Mesodermal cell (in vitro differentiated cells): ENCODE measurements at regions not wholly inside any gene's neighbourhood (a gene's known extent, or its start where the extent isn't known, plus 50 kb on each side); places are given as distances from the start of the nearest gene placed in this dataset.
"Not testable (repeated sequence)": the region's sequence is repeated elsewhere in the genome, so short reads cannot be mapped to it uniquely, and the experiment has no call there.

Source experiments
- H3K27ac ChIP-seq: 2 replicates; pipeline ENCODE4 v1.7.0; 2013; ENCODE audit warnings: mild to moderate bottlenecking, low read depth, low read length, moderate library complexity; ENCODE audit not compliant: severe bottlenecking
- H3K36me3 ChIP-seq: 2 replicates; pipeline ENCODE4 v1.7.1; 2013; ENCODE audit warnings: mild to moderate bottlenecking, low read length, moderate library complexity; ENCODE audit not compliant: control insufficient read depth, insufficient read depth
- H3K4me1 ChIP-seq: one replicate; pipeline ENCODE4 v1.7.1; 2013; ENCODE audit warnings: mild to moderate bottlenecking, low read length; ENCODE audit not compliant: insufficient read depth, control insufficient read depth, poor library complexity, severe bottlenecking
- H3K4me3 ChIP-seq: 2 replicates; pipeline ENCODE4 v1.7.0; 2013; ENCODE audit warnings: low read length, control low read depth, mild to moderate bottlenecking; ENCODE audit not compliant: insufficient read depth, poor library complexity, severe bottlenecking; ENCODE audit errors: extremely low read depth
- H3K9me3 ChIP-seq: 2 replicates; pipeline ENCODE4 v1.7.1; 2013; ENCODE audit warnings: mild to moderate bottlenecking, low read length, moderate library complexity; ENCODE audit not compliant: control insufficient read depth
- WGBS, 2 experiments: methylation state at CpG; one replicate each; pipeline ENCODE4 v1.1.5; 2013; ENCODE audit warnings: missing lambda C conversion rate in 2 of 2; ENCODE audit not compliant: insufficient coverage in 2 of 2; 5-methylcytosine and 5-hydroxymethylcytosine counted together

DNA sequence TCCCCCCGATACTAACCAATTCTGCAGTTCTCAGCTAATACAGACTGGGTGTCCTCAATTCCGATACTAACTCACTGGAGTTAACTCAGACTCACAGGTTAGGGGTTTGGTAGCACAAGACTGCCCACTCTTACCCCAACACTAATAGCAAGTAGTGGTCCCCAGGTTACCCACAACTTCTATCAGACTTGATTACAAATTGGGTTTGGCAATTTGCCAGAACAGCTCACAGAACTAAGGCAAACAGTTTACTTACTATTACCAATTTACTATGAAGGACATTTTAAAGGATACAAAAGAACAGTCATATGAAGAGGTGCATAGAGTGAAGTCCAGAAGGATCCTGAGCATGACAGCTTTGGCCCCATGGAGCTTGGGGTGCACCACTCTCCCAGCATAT, 201.8 kb upstream of the VCX start:
- Histone ChIP-seq H3K27ac (no peak overlapping the region), H3K4me3 (no peak overlapping the region), H3K9me3 (no peaks in the 10 kb centered on the region), H3K4me1 (no peaks in the 10 kb centered on the region), H3K36me3 (no peaks in the 10 kb centered on the region)
- WGBS, 2 experiments = 82% methylated on average over 2 of the region's 2 CpGs; no CpG with 5 or more reads in 1 of the 2 experiments

DNA sequence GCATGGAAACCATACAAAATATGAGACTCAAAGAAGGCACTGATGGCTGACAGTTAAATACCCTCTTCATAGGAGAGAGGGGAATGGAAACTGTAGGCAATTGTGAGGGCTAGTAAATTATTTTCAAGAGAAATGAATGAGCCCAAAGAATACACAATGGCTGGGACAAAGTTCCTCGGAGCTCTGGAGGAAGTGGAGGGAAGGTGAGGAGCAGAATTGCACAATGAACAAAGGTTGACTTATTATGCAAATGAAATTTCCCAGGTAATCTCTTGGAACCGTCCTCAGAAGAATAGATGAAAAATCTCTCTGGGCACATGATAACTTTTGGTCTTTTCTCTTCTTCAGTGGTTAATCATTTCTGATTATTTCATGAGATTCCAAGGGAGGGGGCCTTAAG, 202.6 kb upstream of the VCX start:
- WGBS, 2 experiments = 100% methylated on average over 1 of the region's 2 CpGs; no CpG with 5 or more reads in 1 of the 2 experiments
- Histone ChIP-seq H3K27ac (no peak overlapping the region), H3K9me3 (no peaks in the 10 kb centered on the region), H3K4me1 (no peaks in the 10 kb centered on the region), H3K36me3 (no peaks in the 10 kb centered on the region), H3K4me3 (no peak overlapping the region)

DNA sequence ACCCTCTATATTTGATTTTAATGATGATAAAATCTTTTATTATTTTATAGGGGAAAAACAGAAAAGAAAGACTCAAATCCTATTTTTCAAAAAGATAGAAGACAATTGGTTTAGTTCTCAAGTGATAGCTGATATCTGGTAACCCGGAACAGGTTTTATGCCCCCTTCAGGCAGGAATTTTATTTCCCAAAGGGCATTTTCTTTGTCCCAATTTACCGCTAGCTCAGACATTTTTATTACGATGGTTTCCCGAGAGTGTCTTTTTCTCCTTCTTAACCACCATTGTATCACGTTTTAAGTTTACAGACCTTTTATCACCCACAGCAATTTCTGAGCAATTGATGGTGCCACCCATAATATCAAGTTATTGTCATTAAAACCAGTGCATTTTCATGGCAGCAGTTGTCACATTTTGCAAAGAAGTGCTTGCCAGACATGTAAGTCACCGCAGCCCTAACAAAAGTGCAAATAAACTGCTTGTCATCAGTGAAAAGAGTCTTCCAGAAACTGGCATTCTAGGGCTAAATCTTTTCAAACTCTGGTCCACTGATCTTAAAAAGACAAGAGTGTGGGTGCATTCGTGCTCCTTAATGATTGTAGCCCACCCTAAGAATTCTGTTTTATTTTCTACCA, 204.8 kb upstream of the VCX start:
- Histone ChIP-seq H3K4me3 (no peak overlapping the region), H3K9me3 (no peaks in the 10 kb centered on the region), H3K4me1 (no peaks in the 10 kb centered on the region), H3K27ac (no peak overlapping the region), H3K36me3 (no peaks in the 10 kb centered on the region)
- WGBS, 2 experiments = 93 to 97% methylated on average over 6 to 7 of the region's 7 CpGs

DNA sequence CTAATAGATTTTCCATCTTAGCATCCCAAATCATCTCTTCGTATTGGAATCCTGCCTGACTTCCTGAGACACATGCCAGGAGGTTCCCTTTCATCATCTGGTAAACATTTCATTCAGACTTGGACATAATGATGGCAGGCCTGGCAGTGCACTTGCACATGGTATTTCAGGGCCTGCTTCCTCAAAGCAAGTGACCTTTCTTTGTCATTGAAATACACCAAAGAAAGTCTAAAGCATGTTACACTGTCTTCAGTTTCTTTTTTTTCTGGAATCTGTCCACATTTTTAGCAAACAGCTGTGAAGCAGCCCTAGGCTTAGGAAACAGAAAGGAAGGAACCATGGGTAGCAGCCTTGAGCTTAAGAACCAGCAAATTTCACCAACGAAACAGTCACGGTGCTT, 205.9 kb upstream of the VCX start:
- Histone ChIP-seq H3K4me1 (no peaks in the 10 kb centered on the region), H3K36me3 (no peaks in the 10 kb centered on the region), H3K4me3 (no peak overlapping the region), H3K27ac (no peak overlapping the region), H3K9me3 (no peaks in the 10 kb centered on the region)
- WGBS, 2 experiments = 75% methylated on average over 1 of the region's 3 CpGs; no CpG with 5 or more reads in 1 of the 2 experiments

DNA sequence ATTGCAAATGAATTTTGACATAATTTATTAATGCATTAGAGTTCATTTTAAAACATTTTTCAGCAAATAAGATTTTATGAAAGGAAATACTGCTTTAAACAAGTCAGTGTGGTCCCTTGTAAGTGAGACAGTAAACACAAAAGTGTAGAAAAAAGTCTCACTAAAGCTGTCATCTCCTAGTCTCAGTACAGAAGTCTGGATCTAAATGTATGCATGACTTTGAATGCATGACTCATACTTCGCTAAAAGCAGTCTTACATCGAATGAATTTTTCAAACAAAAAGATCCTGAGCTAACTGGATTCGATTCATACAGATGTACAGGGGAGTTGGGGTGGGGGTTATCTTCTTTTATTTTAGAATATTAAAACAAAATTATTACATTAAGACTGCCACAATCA, 207.4 kb upstream of the VCX start:
- Histone ChIP-seq H3K4me3 (no peak overlapping the region), H3K36me3 (no peaks in the 10 kb centered on the region), H3K27ac (no peak overlapping the region), H3K4me1 (no peaks in the 10 kb centered on the region), H3K9me3 (no peaks in the 10 kb centered on the region)
- WGBS, 2 experiments = no CpG with 5 or more reads among the region's 3 CpGs

DNA sequence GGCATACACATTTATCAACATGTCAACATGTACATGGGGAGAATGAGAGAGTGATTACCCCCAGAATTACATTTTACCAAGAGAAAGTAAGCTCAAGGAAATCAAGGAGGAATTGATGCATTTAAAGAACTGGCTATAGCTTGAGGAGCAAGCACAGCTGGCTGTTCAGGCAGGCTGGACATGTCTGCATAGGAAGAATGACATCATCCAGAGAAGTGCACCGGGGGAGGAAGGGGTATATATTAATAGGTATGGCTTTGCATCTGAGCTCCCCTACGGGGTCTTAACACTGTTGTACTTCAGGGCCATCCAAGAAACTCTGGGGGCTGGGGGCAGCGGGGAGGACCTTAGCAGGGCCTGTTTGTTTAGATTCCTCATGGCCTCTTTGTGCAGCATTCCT, 222.4 kb upstream of the VCX start:
- H3K4me1 ChIP-seq = no peaks in the 10 kb centered on the region
- H3K27ac ChIP-seq = no peak overlapping the region
- WGBS, 2 experiments = 83% methylated on average over 2 of the region's 3 CpGs; no CpG with 5 or more reads in 1 of the 2 experiments
- no peaks in the 10 kb centered on the region for H3K9me3 ChIP-seq
- H3K36me3 ChIP-seq = no peaks in the 10 kb centered on the region
- H3K4me3 ChIP-seq = no peak overlapping the region

DNA sequence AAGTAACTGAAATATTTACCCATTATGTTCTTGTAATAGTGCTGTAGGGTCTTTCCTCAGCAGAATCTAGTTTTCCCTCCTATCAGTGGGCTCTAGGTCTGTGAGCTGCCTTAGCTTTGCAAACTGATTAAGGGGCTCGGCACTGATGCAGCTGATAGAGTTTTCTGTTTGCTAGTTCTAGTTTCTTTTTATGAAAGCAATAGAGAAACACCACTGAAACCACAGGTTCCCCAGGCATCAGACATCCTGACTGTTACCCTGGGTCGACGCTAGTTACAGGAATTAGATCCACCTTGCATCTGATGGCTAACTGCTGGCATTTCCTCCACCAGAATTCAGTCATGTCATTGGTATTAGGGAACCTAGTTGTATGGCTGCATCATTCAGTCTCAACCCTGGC, 225.0 kb upstream of the VCX start:
- Histone ChIP-seq H3K9me3 (no peaks in the 10 kb centered on the region), H3K27ac (no peak overlapping the region), H3K36me3 (no peaks in the 10 kb centered on the region), H3K4me3 (no peak overlapping the region), H3K4me1 (no peaks in the 10 kb centered on the region)
- WGBS, 2 experiments = 80 to 86% methylated on average over 1 to 2 of the region's 3 CpGs

DNA sequence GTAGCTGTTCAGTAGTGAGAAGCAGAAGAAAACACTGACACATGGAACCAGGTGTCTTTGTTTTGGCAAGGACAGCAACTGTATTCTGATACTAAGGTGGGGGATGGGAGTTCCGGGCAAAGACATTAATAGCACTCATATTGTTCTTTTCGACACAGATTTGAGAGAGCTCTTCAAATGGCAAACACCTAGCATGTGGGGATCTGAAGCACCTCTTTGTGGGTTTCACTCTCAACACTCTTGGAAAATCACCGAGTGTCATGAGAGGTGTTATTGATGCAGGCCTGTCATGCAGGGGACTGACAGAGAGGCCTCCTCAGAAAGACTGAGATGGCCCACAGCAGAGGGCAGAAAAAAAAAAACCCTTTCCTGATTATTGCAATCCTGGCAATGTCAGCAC, 228.4 kb upstream of the VCX start:
- Histone ChIP-seq H3K9me3 (no peaks in the 10 kb centered on the region), H3K27ac (no peak overlapping the region), H3K4me1 (no peaks in the 10 kb centered on the region), H3K4me3 (no peak overlapping the region), H3K36me3 (no peaks in the 10 kb centered on the region)
- WGBS, 2 experiments = 100% methylated on average over 1 of the region's 3 CpGs; no CpG with 5 or more reads in 1 of the 2 experiments

DNA sequence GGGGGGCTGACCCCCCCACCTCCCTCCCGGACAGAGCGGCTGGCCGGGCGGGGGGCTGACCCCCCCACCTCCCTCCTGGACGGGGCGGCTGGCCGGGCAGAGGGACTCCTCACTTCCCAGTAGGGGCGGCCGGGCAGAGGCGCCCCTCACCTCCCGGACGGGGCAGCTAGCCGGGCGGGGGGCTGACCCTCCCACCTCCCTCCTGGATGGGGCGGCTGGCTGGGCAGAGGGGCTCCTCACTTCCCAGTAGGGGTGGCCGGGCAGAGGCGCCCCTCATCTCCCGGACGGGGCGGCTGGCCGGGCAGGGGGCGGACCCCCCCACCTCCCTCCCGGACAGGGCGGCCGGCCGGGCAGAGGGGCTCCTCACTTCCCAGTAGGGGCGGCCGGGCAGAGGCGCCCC, 234.3 kb upstream of the VCX start:
- not testable (repeated sequence) for H3K9me3 ChIP-seq, H3K36me3 ChIP-seq, H3K4me1 ChIP-seq, H3K27ac ChIP-seq, H3K4me3 ChIP-seq
- no CpG with 5 or more reads among the region's 29 CpGs for WGBS, 2 experiments

DNA sequence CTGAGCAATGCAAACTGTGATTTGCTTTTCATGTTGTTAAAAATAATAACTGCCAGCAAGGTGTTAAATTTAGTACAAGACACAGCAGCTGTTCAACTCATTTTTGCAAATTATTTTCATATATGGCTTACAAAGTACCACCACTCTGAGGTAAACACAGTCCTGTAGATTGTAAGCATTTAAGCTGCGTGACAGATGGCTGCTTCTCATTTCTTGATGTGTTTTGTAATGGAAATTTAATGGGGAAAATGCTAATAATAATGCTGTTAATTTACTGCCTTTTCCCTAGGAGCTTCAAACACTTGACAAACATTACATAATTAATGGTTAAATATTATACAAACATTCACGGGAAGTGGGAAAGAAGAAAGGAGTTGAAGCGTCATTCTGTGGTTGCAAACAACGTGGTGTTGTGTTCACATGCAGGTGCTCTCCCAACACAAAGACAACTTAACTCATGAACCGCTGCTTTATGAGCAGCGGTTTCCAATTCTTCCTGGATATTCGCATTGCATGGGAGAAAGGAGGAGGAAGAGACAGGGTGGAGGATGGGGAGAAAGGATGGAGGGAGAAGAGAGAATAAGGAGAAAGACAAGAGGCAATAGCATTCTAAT, 236.8 kb upstream of the VCX start:
- no peaks in the 10 kb centered on the region for H3K36me3 ChIP-seq
- H3K4me3 ChIP-seq = no peak overlapping the region
- peaks cover 7% of the 10 kb centered on the region for H3K9me3 ChIP-seq
- no peak overlapping the region for H3K27ac ChIP-seq
- no peaks in the 10 kb centered on the region for H3K4me1 ChIP-seq
- no CpG with 5 or more reads among the region's 7 CpGs for WGBS, 2 experiments

DNA sequence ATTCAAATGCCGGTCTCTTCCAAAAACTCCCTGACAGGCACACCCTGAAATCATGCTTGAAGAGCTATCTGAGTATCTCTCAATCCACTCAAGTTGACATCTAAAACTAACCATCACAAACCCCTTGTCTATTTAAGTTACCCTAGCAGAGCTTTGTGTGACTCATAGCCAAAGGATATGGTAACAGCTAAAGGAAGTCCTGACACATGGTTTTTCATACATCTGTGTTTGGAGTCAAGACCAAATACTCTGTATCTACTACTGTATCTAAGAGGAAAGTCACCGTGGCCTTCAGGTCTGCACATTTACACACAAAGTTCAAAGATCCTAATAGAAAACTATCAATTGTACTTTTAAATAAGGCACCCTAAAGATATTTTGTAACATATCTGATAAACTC, 239.6 kb upstream of the VCX start:
- no CpG with 5 or more reads among the region's 2 CpGs for WGBS, 2 experiments

More for the DNA sequence above, 239.6 kb upstream of the VCX start:
- Histone ChIP-seq H3K27ac (no peak overlapping the region), H3K36me3 (no peaks in the 10 kb centered on the region), H3K9me3 (peaks cover 7% of the 10 kb centered on the region), H3K4me1 (no peaks in the 10 kb centered on the region), H3K4me3 (no peak overlapping the region)
